Osteoblast (primary cell): ENCODE measurements at regions not wholly inside any gene's neighbourhood (a gene's known extent, or its start where the extent isn't known, plus 50 kb on each side); places are given as distances from the start of the nearest gene placed in this dataset.

ENCODE experiments used
- DNase-seq: peaks from one replicate; pipeline ENCODE4 v3.0.0; 2011; ENCODE audit warnings: low spot score, mixed read lengths; ENCODE audit not compliant: insufficient read length; ENCODE audit errors: missing footprints
- H2AFZ ChIP-seq: 2 replicates; pipeline ENCODE4 v1.6.0; 2011; ENCODE audit warnings: mild to moderate bottlenecking, low read length
- H3K27ac ChIP-seq: 2 replicates; pipeline ENCODE4 v1.5.1; 2011; ENCODE audit warnings: mild to moderate bottlenecking, low read depth, low read length, moderate library complexity
- H3K27me3 ChIP-seq: 2 replicates; pipeline ENCODE4 v1.6.0; 2012; ENCODE audit warnings: mild to moderate bottlenecking, control low read depth, inconsistent platforms, low read length, moderate library complexity; ENCODE audit not compliant: insufficient read depth
- H3K36me3 ChIP-seq: 2 replicates; pipeline ENCODE4 v1.5.1; 2011; ENCODE audit warnings: mild to moderate bottlenecking, low read length, control low read depth, moderate library complexity; ENCODE audit not compliant: insufficient read depth
- H3K4me1 ChIP-seq: 2 replicates; pipeline ENCODE4 v1.5.1; 2011; ENCODE audit warnings: mild to moderate bottlenecking, low read length, control low read depth, moderate library complexity; ENCODE audit not compliant: insufficient read depth
- H3K4me2 ChIP-seq: 2 replicates; pipeline ENCODE4 v1.6.0; 2011; ENCODE audit warnings: mild to moderate bottlenecking, low read length; ENCODE audit not compliant: insufficient read depth
- H3K4me3 ChIP-seq: fragments of 200-600 bp; sonication (generic); 3 replicates; pipeline ENCODE4 v1.5.1; 2012; ENCODE audit warnings: mild to moderate bottlenecking, low read length, inconsistent platforms; ENCODE audit not compliant: insufficient read depth
- H3K79me2 ChIP-seq: 2 replicates; pipeline ENCODE4 v1.6.0; 2012; ENCODE audit warnings: mild to moderate bottlenecking, low read length, control low read depth, inconsistent platforms; ENCODE audit not compliant: insufficient read depth
- H3K9me3 ChIP-seq: 2 replicates; pipeline ENCODE4 v1.5.1; 2011; ENCODE audit warnings: low read depth, low read length, control low read depth
- H4K20me1 ChIP-seq: 2 replicates; pipeline ENCODE4 v1.6.0; 2012; ENCODE audit warnings: mild to moderate bottlenecking, low read length, control low read depth; ENCODE audit not compliant: insufficient read depth
- CTCF ChIP-seq: IDR thresholded peaks from 2 replicates; pipeline ENCODE4 v1.5.1; 2011; ENCODE audit warnings: mild to moderate bottlenecking, low read depth, low read length, moderate library complexity; ENCODE audit errors: extremely low read depth

GRCh38 chr4:8725071-8725841, 132.7 kb downstream of the CPZ start:
- Histone ChIP-seq H2AFZ (no peak overlapping the region), H3K9me3 (no peaks in the 10 kb centered on the region), H3K4me1 (no peaks in the 10 kb centered on the region), H3K27ac (no peak overlapping the region), H3K36me3 (no peaks in the 10 kb centered on the region), H3K79me2 (no peaks in the 10 kb centered on the region), H4K20me1 (no peaks in the 10 kb centered on the region), H3K27me3 (no peaks in the 10 kb centered on the region), H3K4me3 (no peak overlapping the region), H3K4me2 (no peak overlapping the region)
- DNase-seq: peak; percentile 57
- no peak for TF ChIP-seq CTCF

GRCh38 chr4:8724436-8725070, 132.0 kb downstream of the CPZ start:
- Histone ChIP-seq H3K36me3 (no peaks in the 10 kb centered on the region), H3K4me1 (no peaks in the 10 kb centered on the region), H3K27me3 (no peaks in the 10 kb centered on the region), H3K27ac (no peak overlapping the region), H4K20me1 (no peaks in the 10 kb centered on the region), H3K4me3 (no peak overlapping the region), H2AFZ (no peak overlapping the region), H3K79me2 (no peaks in the 10 kb centered on the region), H3K9me3 (no peaks in the 10 kb centered on the region), H3K4me2 (no peak overlapping the region)
- DNase-seq: no peak
- no peak for TF ChIP-seq CTCF

GRCh38 chr4:8723222-8723980, 130.8 kb downstream of the CPZ start:
- no peaks in the 10 kb centered on the region for H4K20me1 ChIP-seq
- no peaks in the 10 kb centered on the region for H3K27me3 ChIP-seq
- no peaks in the 10 kb centered on the region for H3K9me3 ChIP-seq
- DNase-seq: peak; percentile 23
- no peaks in the 10 kb centered on the region for H3K4me1 ChIP-seq
- H2AFZ ChIP-seq: no peak overlapping the region
- H3K4me2 ChIP-seq: no peak overlapping the region
- H3K79me2 ChIP-seq: no peaks in the 10 kb centered on the region
- no peak overlapping the region for H3K27ac ChIP-seq
- no peak for TF ChIP-seq CTCF
- no peak overlapping the region for H3K4me3 ChIP-seq
- no peaks in the 10 kb centered on the region for H3K36me3 ChIP-seq

- no peaks in the 10 kb centered on the region for H3K36me3 ChIP-seq
- H3K9me3 ChIP-seq: no peaks in the 10 kb centered on the region
- no peak overlapping the region for H2AFZ ChIP-seq
- no peaks in the 10 kb centered on the region for H3K27me3 ChIP-seq
- H3K4me1 ChIP-seq: no peaks in the 10 kb centered on the region
- no peaks in the 10 kb centered on the region for H4K20me1 ChIP-seq
- TF ChIP-seq CTCF: no peak
- DNase-seq: peak; percentile 75
- no peak overlapping the region for H3K27ac ChIP-seq
- H3K79me2 ChIP-seq: no peaks in the 10 kb centered on the region
- no peak overlapping the region for H3K4me3 ChIP-seq
- no peak overlapping the region for H3K4me2 ChIP-seq
These were observed 130.0 kb downstream of the CPZ start for GRCh38 chr4:8722556-8722955.
